ENCODE measurements at regions not wholly inside any gene's neighbourhood (a gene's known extent, or its start where the extent isn't known, plus 50 kb on each side); places are given as distances from the start of the nearest gene placed in this dataset.

GRCh38 chr3:176068750-176069149 is 1128.5 kb downstream of the TBL1XR1 start:
- H3K9me1 ChIP-seq (ENCODE audit: control insufficient read depth, insufficient read depth, low read length) = no peaks in the 10 kb centered on the region
- no peaks in the 10 kb centered on the region for H3K27me3 ChIP-seq (ENCODE audit: control insufficient read depth in 2 of 2, insufficient read depth in 2 of 2, low read length in 2 of 2)
- H2AFZ ChIP-seq (ENCODE audit: low read depth, low read length) = no peak overlapping the region
- H3K36me3 ChIP-seq (ENCODE audit: control insufficient read depth, insufficient read depth, low read length) = no peaks in the 10 kb centered on the region
- WGBS (ENCODE audit: insufficient coverage, low coverage, missing lambda C conversion rate) = 0% methylated on average over 6 of the region's 6 CpGs
- ATAC-seq (no peak), FAIRE-seq (no peak), DNase-seq (ENCODE audit: extremely low read depth in 1 of 4, low spot score in 3 of 4) (no peak)
- no peaks in the 10 kb centered on the region for H3K4me1 ChIP-seq (replicated peaks in 1 of 2; ENCODE audit: control insufficient read depth in 2 of 2, insufficient read depth in 2 of 2, low read length in 2 of 2)
- H3K79me2 ChIP-seq (ENCODE audit: control insufficient read depth, insufficient read depth, low read length) = no peaks in the 10 kb centered on the region
- no TSS peak for BruUV-seq (replicated peaks)
- ChIA-PET CTCF (ENCODE audit: low intra/inter-chr PET ratio) (no interaction called here), POLR2A (no interaction called here)
- no peaks in the 10 kb centered on the region for H3K9me3 ChIP-seq (replicated peaks; ENCODE audit: control insufficient read depth, insufficient read depth, low read depth, low read length)
- H4K20me1 ChIP-seq (replicated peaks; ENCODE audit: control insufficient read depth, insufficient read depth, low read length) = no peaks in the 10 kb centered on the region
- in situ Hi-C loops (cut with MboI) = no loop called here
- H3K9ac ChIP-seq (ENCODE audit: insufficient read depth in 1 of 2, low read depth in 2 of 2, low read length in 2 of 2) = no peak overlapping the region
- H3K4me2 ChIP-seq (ENCODE audit: insufficient read depth, low read length) = no peak overlapping the region
- H3K4me3 ChIP-seq = no peak overlapping the region
- intact Hi-C loops (cut with micrococcal nuclease) = no loop called here
- H3K27ac ChIP-seq (ENCODE audit: extremely low read depth, low read depth, low read length) = no peak overlapping the region
- TF ChIP-seq REST (IDR thresholded peaks at IDR 0.05; ENCODE audit: borderline replicate concordance) (no peak), REST (CRISPR knock-in tag; IDR thresholded peaks at IDR 0.05; ENCODE audit: low read depth) (no peak), RFX5 (IDR thresholded peaks at IDR 0.05; ENCODE audit: low read depth, low read length) (no peak), CGGBP1 (CRISPR knock-in tag; IDR thresholded peaks at IDR 0.05) (no peak)

Measured in K562 (cell line).